ENCODE measurements at regions not wholly inside any gene's neighbourhood (a gene's known extent, or its start where the extent isn't known, plus 50 kb on each side); places are given as distances from the start of the nearest gene placed in this dataset.

DNA sequence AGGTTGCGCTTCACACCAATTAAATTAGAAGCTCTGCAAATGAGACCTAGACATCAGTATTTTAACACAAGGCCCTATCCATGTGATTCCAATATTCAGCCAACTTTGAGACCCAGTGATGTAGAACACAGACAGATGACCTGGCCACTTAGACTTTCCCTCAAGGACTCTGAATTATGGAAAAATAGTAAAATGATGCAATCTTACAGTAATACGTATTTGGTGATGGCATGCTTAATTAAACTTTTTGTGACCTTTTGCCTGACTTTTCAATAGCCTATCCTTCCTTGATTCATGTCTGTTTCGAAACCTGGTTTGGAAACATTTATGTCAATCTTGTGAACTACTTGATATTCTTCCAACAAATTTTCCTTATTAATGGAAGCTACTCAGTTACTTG lies 521.2 kb downstream of the KCNA4 start:
- TF ChIP-seq, protein P1, sequence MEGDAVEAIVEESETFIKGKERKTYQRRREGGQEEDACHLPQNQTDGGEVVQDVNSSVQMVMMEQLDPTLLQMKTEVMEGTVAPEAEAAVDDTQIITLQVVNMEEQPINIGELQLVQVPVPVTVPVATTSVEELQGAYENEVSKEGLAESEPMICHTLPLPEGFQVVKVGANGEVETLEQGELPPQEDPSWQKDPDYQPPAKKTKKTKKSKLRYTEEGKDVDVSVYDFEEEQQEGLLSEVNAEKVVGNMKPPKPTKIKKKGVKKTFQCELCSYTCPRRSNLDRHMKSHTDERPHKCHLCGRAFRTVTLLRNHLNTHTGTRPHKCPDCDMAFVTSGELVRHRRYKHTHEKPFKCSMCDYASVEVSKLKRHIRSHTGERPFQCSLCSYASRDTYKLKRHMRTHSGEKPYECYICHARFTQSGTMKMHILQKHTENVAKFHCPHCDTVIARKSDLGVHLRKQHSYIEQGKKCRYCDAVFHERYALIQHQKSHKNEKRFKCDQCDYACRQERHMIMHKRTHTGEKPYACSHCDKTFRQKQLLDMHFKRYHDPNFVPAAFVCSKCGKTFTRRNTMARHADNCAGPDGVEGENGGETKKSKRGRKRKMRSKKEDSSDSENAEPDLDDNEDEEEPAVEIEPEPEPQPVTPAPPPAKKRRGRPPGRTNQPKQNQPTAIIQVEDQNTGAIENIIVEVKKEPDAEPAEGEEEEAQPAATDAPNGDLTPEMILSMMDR (IDR thresholded peaks at IDR 0.05; ENCODE audit: borderline replicate concordance, extremely low read depth, low read length, poor library complexity, severe bottlenecking): no peak
- no peak for TF ChIP-seq EZH2 (IDR thresholded peaks at IDR 0.05; ENCODE audit: borderline replicate concordance, low read depth, low read length, severe bottlenecking)
- H3K9ac ChIP-seq (ENCODE audit: low read depth, low read length): no peak overlapping the region
- H3K4me2 ChIP-seq (ENCODE audit: insufficient read depth, low read length): no peak overlapping the region
- no peak overlapping the region for H3K4me3 ChIP-seq (ENCODE audit: low read depth in 1 of 2, low read length in 2 of 2)
- H3K36me3 ChIP-seq (ENCODE audit: insufficient read depth, low read length): no peaks in the 10 kb centered on the region
- no peaks in the 10 kb centered on the region for H3K27me3 ChIP-seq (ENCODE audit: insufficient read depth, low read length, poor library complexity)
- H4K20me1 ChIP-seq (ENCODE audit: insufficient read depth, low read length): no peaks in the 10 kb centered on the region
- ATAC-seq (ENCODE audit: insufficient read depth, low read depth): no peak
- DNase-seq: no peak
- no peak overlapping the region for H3K27ac ChIP-seq (ENCODE audit: low read length)
- H3K9me3 ChIP-seq (ENCODE audit: insufficient read depth, low read length, severe bottlenecking): no peaks in the 10 kb centered on the region
- H3K79me2 ChIP-seq (ENCODE audit: insufficient read depth, low read length): no peaks in the 10 kb centered on the region
- H3K4me1 ChIP-seq (ENCODE audit: insufficient read depth, low read length): no peaks in the 10 kb centered on the region
- no peak overlapping the region for H2AFZ ChIP-seq (ENCODE audit: low read depth, low read length)

DNA sequence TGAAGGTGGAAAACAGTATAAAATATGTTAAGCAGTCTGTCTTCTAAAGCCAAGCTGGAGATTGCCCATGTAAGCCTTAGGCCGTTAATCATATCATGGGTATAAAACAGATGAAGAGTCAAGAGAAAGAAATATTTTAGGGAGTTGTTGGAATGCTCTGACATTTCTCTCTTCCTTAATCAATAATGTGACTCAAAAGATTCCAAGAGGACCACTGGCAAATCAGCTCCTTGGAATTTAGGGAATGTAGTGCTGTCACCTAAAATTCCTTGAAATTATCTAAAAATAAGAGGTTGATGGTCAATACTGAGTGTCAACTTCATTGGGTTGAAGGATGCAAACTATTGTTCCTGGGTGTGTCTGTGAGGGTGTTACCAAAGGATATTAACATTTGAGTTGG lies 525.9 kb downstream of the KCNA4 start:
- H2AFZ ChIP-seq (ENCODE audit: low read depth, low read length): no peak overlapping the region
- ATAC-seq (ENCODE audit: insufficient read depth, low read depth): no peak
- H3K4me1 ChIP-seq (ENCODE audit: insufficient read depth, low read length): no peaks in the 10 kb centered on the region
- no peak for DNase-seq
- H4K20me1 ChIP-seq (ENCODE audit: insufficient read depth, low read length): no peaks in the 10 kb centered on the region
- no peaks in the 10 kb centered on the region for H3K9me3 ChIP-seq (ENCODE audit: insufficient read depth, low read length, severe bottlenecking)
- no peaks in the 10 kb centered on the region for H3K79me2 ChIP-seq (ENCODE audit: insufficient read depth, low read length)
- no peaks in the 10 kb centered on the region for H3K27me3 ChIP-seq (ENCODE audit: insufficient read depth, low read length, poor library complexity)
- H3K4me3 ChIP-seq (ENCODE audit: low read depth in 1 of 2, low read length in 2 of 2): no peak overlapping the region
- no peak overlapping the region for H3K27ac ChIP-seq (ENCODE audit: low read length)
- no peak overlapping the region for H3K4me2 ChIP-seq (ENCODE audit: insufficient read depth, low read length)
- TF ChIP-seq, protein P1 (IDR thresholded peaks at IDR 0.05; ENCODE audit: borderline replicate concordance, extremely low read depth, low read length, poor library complexity, severe bottlenecking): no peak
- no peak for TF ChIP-seq EZH2 (IDR thresholded peaks at IDR 0.05; ENCODE audit: borderline replicate concordance, low read depth, low read length, severe bottlenecking)
- no peaks in the 10 kb centered on the region for H3K36me3 ChIP-seq (ENCODE audit: insufficient read depth, low read length)
- H3K9ac ChIP-seq (ENCODE audit: low read depth, low read length): no peak overlapping the region

DNA sequence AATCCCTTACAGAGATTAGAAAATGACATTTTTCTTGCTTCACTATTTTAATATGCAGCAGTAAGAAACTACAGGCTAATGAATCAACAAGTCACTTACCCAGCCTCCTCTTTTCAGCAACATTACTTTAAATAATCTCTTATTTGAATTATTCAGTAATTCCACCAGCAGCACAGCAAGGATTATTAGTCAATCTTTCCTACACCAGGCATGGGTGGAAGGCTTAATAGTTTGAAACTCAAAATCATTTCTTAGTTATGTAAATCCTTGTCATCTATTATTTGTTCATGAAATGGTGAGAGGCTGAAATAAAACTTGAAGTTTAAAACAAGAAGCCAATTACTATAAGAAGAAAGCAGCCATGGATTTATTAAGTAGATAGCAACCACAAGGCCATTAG lies 530.5 kb downstream of the KCNA4 start:
- H3K36me3 ChIP-seq (ENCODE audit: insufficient read depth, low read length): no peaks in the 10 kb centered on the region
- H3K4me1 ChIP-seq (ENCODE audit: insufficient read depth, low read length): no peaks in the 10 kb centered on the region
- no peak overlapping the region for H3K4me3 ChIP-seq (ENCODE audit: low read depth in 1 of 2, low read length in 2 of 2)
- DNase-seq: no peak
- H3K9me3 ChIP-seq (ENCODE audit: insufficient read depth, low read length, severe bottlenecking): no peaks in the 10 kb centered on the region
- no peaks in the 10 kb centered on the region for H4K20me1 ChIP-seq (ENCODE audit: insufficient read depth, low read length)
- no peaks in the 10 kb centered on the region for H3K27me3 ChIP-seq (ENCODE audit: insufficient read depth, low read length, poor library complexity)
- no peak overlapping the region for H2AFZ ChIP-seq (ENCODE audit: low read depth, low read length)
- no peak for ATAC-seq (ENCODE audit: insufficient read depth, low read depth)
- H3K27ac ChIP-seq (ENCODE audit: low read length): no peak overlapping the region
- no peak overlapping the region for H3K9ac ChIP-seq (ENCODE audit: low read depth, low read length)
- H3K4me2 ChIP-seq (ENCODE audit: insufficient read depth, low read length): no peak overlapping the region
- no peak for TF ChIP-seq EZH2 (IDR thresholded peaks at IDR 0.05; ENCODE audit: borderline replicate concordance, low read depth, low read length, severe bottlenecking)
- TF ChIP-seq, protein P1 (IDR thresholded peaks at IDR 0.05; ENCODE audit: borderline replicate concordance, extremely low read depth, low read length, poor library complexity, severe bottlenecking): no peak
- H3K79me2 ChIP-seq (ENCODE audit: insufficient read depth, low read length): no peaks in the 10 kb centered on the region

DNA sequence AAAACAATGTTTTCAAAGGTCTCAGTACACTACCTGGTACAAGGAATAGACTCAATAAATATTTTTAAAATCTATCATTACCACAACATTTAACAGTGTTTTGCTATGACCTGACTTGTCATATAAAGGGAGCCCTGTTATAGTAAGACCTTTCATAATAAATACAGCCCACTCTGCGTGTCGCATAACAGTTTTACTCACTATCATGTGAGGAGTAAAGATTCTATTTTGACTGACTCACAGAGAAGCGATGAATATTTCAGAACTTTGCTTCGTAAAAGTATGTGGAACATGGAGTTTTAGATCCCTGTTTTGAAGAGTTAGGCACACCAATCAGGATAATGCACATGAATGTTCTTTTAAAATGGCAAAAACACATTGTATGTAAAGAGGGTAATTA lies 531.2 kb downstream of the KCNA4 start:
- H3K4me3 ChIP-seq (ENCODE audit: low read depth in 1 of 2, low read length in 2 of 2): no peak overlapping the region
- no peaks in the 10 kb centered on the region for H3K4me1 ChIP-seq (ENCODE audit: insufficient read depth, low read length)
- H3K9me3 ChIP-seq (ENCODE audit: insufficient read depth, low read length, severe bottlenecking): no peaks in the 10 kb centered on the region
- H3K4me2 ChIP-seq (ENCODE audit: insufficient read depth, low read length): no peak overlapping the region
- no peaks in the 10 kb centered on the region for H3K36me3 ChIP-seq (ENCODE audit: insufficient read depth, low read length)
- no peaks in the 10 kb centered on the region for H4K20me1 ChIP-seq (ENCODE audit: insufficient read depth, low read length)
- DNase-seq (no peak), ATAC-seq (ENCODE audit: insufficient read depth, low read depth) (no peak)
- H3K79me2 ChIP-seq (ENCODE audit: insufficient read depth, low read length): no peaks in the 10 kb centered on the region
- no peaks in the 10 kb centered on the region for H3K27me3 ChIP-seq (ENCODE audit: insufficient read depth, low read length, poor library complexity)
- H3K27ac ChIP-seq (ENCODE audit: low read length): no peak overlapping the region
- no peak overlapping the region for H2AFZ ChIP-seq (ENCODE audit: low read depth, low read length)
- H3K9ac ChIP-seq (ENCODE audit: low read depth, low read length): no peak overlapping the region
- TF ChIP-seq EZH2 (IDR thresholded peaks at IDR 0.05; ENCODE audit: borderline replicate concordance, low read depth, low read length, severe bottlenecking): no peak
- TF ChIP-seq, protein P1 (IDR thresholded peaks at IDR 0.05; ENCODE audit: borderline replicate concordance, extremely low read depth, low read length, poor library complexity, severe bottlenecking): no peak

Data from DND-41 (cell line).